Esophagus (tissue), 2 donors: ENCODE measurements at regions not wholly inside any gene's neighbourhood (a gene's known extent, or its start where the extent isn't known, plus 50 kb on each side); places are given as distances from the start of the nearest gene placed in this dataset.

Experiments used
- H3K27ac ChIP-seq, 2 donors: one replicate each; pipeline ENCODE4 v1.5.1; 2013; ENCODE audit warnings: low read depth in 2 of 2, mild to moderate bottlenecking in 2 of 2, inconsistent platforms in 1 of 2, low read length in 1 of 2, moderate library complexity in 1 of 2
- H3K27me3 ChIP-seq, 2 donors: one replicate each; pipeline ENCODE4 v1.6.1; 2013; ENCODE audit warnings: low read length in 2 of 2, control low read depth in 1 of 2, mild to moderate bottlenecking in 1 of 2; ENCODE audit not compliant: insufficient read depth in 2 of 2, control insufficient read depth in 1 of 2
- H3K36me3 ChIP-seq, 2 donors: one replicate each; pipeline ENCODE4 v1.6.1; 2013; ENCODE audit warnings: low read length in 1 of 2; ENCODE audit not compliant: control insufficient read depth in 2 of 2, insufficient read depth in 2 of 2
- H3K4me1 ChIP-seq, 2 donors: one replicate each; pipeline ENCODE4 v1.6.1; 2013; ENCODE audit warnings: low read length in 1 of 2; ENCODE audit not compliant: control insufficient read depth in 2 of 2, insufficient read depth in 2 of 2
- H3K4me3 ChIP-seq, 2 donors: one replicate each; pipeline ENCODE4 v1.5.1; 2013; ENCODE audit warnings: low read length in 2 of 2, mild to moderate bottlenecking in 2 of 2, low read depth in 1 of 2, moderate library complexity in 1 of 2
- H3K9me3 ChIP-seq, 2 donors: one replicate each; pipeline ENCODE4 v1.6.1; 2013; ENCODE audit warnings: mild to moderate bottlenecking in 2 of 2, low read depth in 1 of 2, low read length in 1 of 2, moderate library complexity in 1 of 2; ENCODE audit not compliant: control insufficient read depth in 2 of 2, insufficient read depth in 1 of 2
- WGBS, 2 donors: extraction: QIAGEN DNeasy Blood & Tissue Kit; methylation state at CpG; one replicate each; pipeline ENCODE4 v1.1.7; 2013; 5-methylcytosine and 5-hydroxymethylcytosine counted together
- donor health status: healthy with polysubstance abuse.
- donor health status: Bipolar disorder and iron deficiency.

DNA sequence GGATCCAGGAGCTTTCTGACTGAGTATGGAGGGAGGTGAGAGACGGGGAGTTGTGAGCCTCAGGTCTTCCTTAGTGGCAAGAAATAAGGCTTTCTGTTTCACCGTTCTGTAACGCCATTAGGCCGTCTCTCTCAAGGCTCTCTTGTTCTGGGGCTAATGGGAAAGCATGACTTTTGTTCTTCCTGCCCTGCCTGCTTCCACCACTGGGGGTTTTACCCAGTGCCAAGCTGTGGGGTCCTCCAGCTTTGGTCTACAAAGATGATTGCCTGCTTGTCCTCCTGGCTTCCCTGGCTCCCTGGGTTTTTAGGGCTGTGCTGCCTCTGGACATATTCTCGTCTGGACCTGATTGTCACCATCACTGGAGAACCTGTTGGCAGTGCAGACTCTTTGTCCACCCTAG, 74.8 kb upstream of the TINAGL1 start:
- H3K36me3 ChIP-seq = no peaks in the 10 kb centered on the region
- H3K27ac ChIP-seq = no peak overlapping the region
- 83 to 86% methylated on average over 5 of the region's 5 CpGs for WGBS, 2 donors
- H3K4me1 ChIP-seq = no peaks in the 10 kb centered on the region
- no peaks in the 10 kb centered on the region for H3K27me3 ChIP-seq
- no peak overlapping the region for H3K4me3 ChIP-seq
- H3K9me3 ChIP-seq = no peaks in the 10 kb centered on the region

DNA sequence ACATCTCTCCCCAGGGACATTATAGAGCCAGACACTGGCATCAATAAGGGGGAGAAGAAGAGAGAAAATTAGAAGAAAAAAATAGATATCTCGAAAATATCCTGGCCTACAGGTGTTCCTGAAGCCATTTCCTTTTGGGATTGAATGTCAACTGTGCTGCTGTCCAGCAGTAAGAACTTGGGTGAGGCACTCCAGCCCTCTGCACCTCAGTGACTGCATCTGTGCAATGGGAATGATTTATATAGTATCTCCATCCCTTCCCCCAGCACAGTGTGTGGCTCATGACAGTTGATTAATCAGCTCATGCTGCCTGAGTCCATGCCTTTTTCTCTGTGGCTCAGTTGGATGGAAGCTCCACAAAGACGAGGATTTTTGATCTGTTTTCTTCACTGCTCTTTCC, 74.1 kb upstream of the TINAGL1 start:
- H3K4me1 ChIP-seq = no peaks in the 10 kb centered on the region
- H3K27me3 ChIP-seq = no peaks in the 10 kb centered on the region
- no peaks in the 10 kb centered on the region for H3K36me3 ChIP-seq
- no peak overlapping the region for H3K4me3 ChIP-seq
- no peak overlapping the region for H3K27ac ChIP-seq
- no peaks in the 10 kb centered on the region for H3K9me3 ChIP-seq
- 82 to 84% methylated on average over 2 of the region's 2 CpGs for WGBS, 2 donors

DNA sequence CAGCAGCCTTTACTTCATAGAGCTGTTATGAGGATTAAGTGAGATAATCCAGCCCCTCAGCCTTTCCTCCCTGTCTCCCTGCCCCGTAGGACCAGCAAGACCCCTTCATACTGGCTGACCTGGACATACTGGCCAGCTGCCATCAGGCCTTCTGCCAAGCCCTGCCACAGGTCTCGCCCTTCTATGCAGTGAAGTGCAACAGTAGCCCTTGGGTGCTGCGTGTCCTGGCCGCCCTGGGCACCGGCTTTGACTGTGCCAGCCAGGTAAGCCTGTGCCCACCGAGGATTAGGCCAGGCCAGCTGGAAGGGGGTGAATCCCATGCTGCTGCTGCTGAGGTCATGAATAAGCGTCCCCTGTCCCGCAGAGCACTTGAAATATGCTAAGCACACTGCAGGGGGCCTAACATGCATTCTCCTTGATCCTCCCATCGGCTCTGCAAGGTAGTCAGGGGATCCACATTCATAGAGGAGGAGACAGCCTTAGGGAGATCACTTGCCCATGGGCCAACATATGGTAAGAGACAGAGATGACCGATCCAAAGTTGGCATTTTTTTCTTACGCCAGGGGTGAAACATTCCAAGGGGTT, 73.3 kb upstream of the TINAGL1 start:
- Histone ChIP-seq H3K27me3 (no peaks in the 10 kb centered on the region), H3K4me3 (no peak overlapping the region), H3K4me1 (no peaks in the 10 kb centered on the region), H3K36me3 (no peaks in the 10 kb centered on the region), H3K27ac (no peak overlapping the region), H3K9me3 (no peaks in the 10 kb centered on the region)
- 67 to 78% methylated on average over 11 of the region's 11 CpGs for WGBS, 2 donors

DNA sequence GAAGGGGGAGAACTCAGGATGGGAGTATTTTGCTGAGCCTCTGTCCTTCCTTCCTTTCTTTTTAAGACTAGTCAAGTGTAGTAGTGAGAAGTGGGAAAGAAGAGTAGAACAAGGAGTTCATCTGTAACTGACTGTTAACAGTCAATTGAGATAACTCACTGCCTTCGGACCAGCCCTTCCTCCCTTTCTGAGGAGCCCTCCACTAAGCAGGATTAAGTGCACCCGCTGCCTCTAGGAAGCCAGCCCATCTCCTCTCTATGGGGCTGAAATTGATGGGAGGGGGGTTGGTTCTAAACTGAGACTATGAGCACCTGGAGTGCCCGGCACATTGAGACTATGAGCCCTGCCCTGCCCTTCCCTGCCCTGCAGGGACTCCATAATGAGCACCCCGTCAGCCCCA, 72.7 kb upstream of the TINAGL1 start:
- Histone ChIP-seq H3K4me3 (no peak overlapping the region), H3K27me3 (no peaks in the 10 kb centered on the region), H3K27ac (no peak overlapping the region), H3K36me3 (no peaks in the 10 kb centered on the region), H3K9me3 (no peaks in the 10 kb centered on the region), H3K4me1 (no peaks in the 10 kb centered on the region)
- WGBS, 2 donors = 50 to 75% methylated on average over 4 of the region's 4 CpGs

DNA sequence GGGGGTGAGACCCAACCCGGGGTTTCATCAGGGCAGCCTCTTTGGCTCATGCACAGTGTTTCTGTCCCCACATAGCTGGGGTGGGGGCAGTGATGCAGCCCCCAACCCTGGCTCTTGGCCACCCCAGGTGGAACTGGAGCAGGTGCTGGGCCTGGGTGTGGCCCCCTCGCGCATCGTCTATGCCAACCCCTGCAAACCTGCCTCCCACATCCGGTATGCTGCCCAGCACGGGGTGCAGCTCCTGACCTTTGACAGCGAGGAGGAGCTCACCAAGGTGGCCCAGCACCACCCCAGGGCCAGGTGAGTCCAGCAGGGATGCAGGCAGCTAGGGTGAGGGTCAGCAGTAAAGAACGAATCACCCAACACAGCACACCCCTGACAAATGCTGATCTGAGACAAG, 72.3 kb upstream of the TINAGL1 start:
- H3K4me1 ChIP-seq = no peaks in the 10 kb centered on the region
- H3K36me3 ChIP-seq = no peaks in the 10 kb centered on the region
- no peak overlapping the region for H3K4me3 ChIP-seq
- no peaks in the 10 kb centered on the region for H3K27me3 ChIP-seq
- no peaks in the 10 kb centered on the region for H3K9me3 ChIP-seq
- no peak overlapping the region for H3K27ac ChIP-seq
- WGBS, 2 donors = 55 to 64% methylated on average over 8 of the region's 8 CpGs

DNA sequence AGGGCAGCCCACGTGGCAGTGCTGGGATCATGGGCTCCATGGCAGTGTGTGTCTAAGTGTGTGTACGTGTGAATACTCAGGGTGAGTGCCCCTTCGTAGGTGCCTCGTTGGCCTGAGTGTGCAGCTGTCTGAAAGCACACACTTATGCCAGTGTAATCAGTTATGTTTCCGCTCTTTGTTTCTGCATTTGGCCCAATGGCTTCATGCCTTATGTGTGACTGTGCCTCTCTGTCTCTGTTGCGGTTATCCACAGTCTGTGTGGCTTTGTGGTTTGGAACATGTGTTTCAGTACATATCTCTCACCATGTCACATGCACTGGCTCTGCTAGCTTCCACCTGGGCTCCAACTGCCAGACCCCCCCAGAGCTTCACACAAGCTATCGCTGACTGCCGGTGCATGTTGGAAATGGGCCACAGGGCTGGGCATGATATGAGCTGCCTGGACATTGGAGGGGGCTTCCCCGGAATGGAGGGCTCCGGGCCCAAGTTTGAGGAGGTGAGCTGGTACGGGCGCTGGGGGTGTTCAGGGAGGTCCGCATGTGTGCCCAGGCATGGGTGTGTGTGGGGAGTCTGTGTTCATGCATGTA, 70.3 kb upstream of the TINAGL1 start:
- H3K27me3 ChIP-seq = no peaks in the 10 kb centered on the region
- H3K36me3 ChIP-seq = no peaks in the 10 kb centered on the region
- 68 to 72% methylated on average over 13 of the region's 13 CpGs for WGBS, 2 donors
- no peak overlapping the region for H3K4me3 ChIP-seq
- H3K9me3 ChIP-seq = no peaks in the 10 kb centered on the region
- no peak overlapping the region for H3K27ac ChIP-seq
- H3K4me1 ChIP-seq = no peaks in the 10 kb centered on the region

DNA sequence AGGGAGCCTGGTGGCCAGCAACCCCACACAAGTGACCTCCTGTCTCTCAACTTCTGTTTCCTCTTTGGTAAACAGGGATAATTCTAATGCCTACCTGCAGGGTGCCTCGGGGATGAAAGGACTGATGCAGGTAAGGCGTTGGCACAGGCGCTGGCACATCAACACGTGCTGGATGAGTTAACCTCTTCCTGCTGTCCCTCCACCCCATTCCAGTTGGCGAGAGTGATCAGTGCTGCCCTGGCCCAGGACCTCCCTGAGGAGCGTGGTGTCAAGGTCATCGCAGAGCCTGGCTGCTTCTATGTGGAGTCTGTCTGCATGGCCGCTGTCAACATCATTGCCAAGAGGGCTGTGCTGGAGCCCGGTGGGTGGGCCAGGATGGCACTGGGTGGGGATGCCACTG, 69.1 kb upstream of the TINAGL1 start:
- Histone ChIP-seq H3K4me3 (no peak overlapping the region), H3K27ac (no peak overlapping the region), H3K27me3 (no peaks in the 10 kb centered on the region), H3K9me3 (no peaks in the 10 kb centered on the region), H3K4me1 (peaks cover 2 to 3% of the 10 kb centered on the region in 2 donors), H3K36me3 (no peaks in the 10 kb centered on the region)
- 67 to 70% methylated on average over 9 of the region's 9 CpGs for WGBS, 2 donors

DNA sequence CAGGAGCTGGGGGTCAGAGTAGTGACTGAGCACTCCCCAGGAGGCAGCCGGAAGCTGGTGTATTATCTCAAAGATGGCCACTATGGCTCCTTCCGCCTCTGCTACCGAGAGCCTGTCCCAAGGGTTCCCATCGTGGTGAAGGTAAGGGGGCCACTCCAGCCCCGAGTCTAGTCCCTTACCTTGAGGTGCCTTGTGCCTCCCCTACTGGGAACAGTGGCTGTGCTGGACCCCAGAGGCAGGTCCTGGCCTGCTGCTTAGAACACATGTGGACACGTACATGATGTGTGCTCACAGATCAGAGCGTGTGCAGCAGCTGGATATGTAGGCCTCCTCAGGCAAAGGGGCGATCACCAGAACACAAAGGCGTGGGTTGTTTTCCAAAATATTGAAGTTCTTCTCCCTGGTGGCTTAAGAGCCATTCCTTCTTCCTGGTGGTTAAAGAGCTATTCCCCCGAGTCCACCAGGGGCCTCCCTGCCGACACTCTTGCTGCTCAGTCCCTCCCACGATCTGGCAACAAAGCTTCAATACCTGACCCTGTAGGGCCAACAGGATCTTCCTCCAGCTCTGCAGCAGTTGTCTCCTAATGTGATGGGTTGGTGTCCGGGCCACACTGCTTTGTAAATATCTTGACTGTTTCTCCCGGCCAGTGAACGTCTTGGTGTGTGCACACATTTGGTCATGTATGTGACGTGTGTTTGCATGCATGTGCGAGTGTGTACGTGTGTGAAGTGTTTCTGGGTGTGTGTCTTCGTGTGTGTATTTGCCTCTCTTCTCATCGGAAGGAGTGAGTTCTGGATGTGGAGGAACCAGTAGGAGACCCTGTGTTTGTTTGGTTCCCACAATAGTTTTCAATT, 68.4 kb upstream of the TINAGL1 start:
- 76 to 84% methylated on average over 20 of the region's 20 CpGs for WGBS, 2 donors
- peaks cover 2 to 3% of the 10 kb centered on the region in 2 donors for H3K4me1 ChIP-seq
- H3K4me3 ChIP-seq = no peak overlapping the region
- H3K36me3 ChIP-seq = no peaks in the 10 kb centered on the region
- H3K9me3 ChIP-seq = no peaks in the 10 kb centered on the region
- no peak overlapping the region for H3K27ac ChIP-seq
- no peaks in the 10 kb centered on the region for H3K27me3 ChIP-seq

DNA sequence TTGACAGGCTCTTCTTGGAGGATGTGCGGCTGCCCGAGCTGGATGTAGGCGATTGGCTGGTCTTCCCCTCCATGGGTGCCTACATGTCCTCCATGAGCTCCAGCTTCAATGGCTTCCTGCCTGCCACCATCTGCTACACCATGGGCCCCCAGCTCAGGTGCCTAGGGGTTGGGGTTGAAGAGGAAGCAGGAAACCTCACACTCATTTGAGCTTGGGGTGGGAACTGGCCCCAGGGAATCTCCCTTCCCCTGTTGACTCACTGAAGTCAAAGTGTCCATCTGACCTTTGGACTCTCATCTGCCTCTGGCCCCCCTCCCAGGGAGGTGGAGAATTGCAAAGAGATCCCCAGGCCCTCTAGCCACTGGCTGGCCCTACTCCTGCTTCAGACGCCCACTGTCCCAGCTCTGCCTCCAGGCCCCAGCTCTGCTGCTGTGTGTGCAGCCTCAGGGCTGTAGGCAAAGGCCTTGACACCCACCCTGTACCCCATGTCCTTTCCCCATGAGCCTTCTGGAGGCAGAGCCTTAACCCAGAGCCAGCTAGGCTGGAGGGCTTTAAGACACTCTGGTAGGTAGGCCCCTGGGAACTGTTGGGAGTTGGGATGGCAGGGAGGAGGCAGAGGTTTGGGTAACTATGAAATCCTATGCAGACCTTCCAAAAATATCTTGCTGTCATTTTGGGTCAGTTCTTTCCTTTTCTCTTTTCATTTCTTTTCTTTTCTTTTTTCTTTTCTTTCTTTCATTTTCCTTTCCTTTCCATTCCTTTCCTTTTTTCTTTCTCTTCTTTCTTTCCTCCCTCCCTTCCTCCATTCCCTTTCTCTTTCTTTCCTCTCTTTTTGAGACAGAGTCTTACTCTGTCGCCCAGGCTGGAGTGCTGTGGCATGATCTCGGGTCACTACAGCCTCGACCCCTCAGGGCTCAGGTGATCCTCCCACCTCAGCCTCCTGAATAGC, 66.9 kb upstream of the TINAGL1 start:
- 89 to 91% methylated on average over 7 of the region's 7 CpGs for WGBS, 2 donors
- H3K27me3 ChIP-seq = no peaks in the 10 kb centered on the region
- H3K27ac ChIP-seq = no peak overlapping the region
- H3K36me3 ChIP-seq = no peaks in the 10 kb centered on the region
- no peak overlapping the region for H3K4me3 ChIP-seq
- H3K4me1 ChIP-seq = peaks cover 2 to 3% of the 10 kb centered on the region in 2 donors
- H3K9me3 ChIP-seq = no peaks in the 10 kb centered on the region
